Neural cell (in vitro differentiated cells): ENCODE measurements at regions not wholly inside any gene's neighbourhood (a gene's known extent, or its start where the extent isn't known, plus 50 kb on each side); places are given as distances from the start of the nearest gene placed in this dataset.

ENCODE experiments used
- EP300 ChIP-seq: fragments of 450-650 bp; conservative IDR thresholded peaks from 2 replicates; pipeline ENCODE4 v1.6.1; 2014; ENCODE audit warnings: antibody characterized with exemption, mild to moderate bottlenecking, moderate library complexity; ENCODE audit not compliant: poor library complexity, severe bottlenecking
- EZH2 ChIP-seq: fragments of 200-600, 300-800 bp; shearing (Covaris generic), sonication (generic); IDR thresholded peaks from 2 replicates; pipeline ENCODE4 v1.6.1; 2014; ENCODE audit warnings: antibody characterized with exemption, low read length, borderline replicate concordance, mild to moderate bottlenecking; ENCODE audit not compliant: insufficient read depth, poor library complexity, severe bottlenecking
- MXI1 ChIP-seq: fragments of 450-650 bp; conservative IDR thresholded peaks from 2 replicates; pipeline ENCODE4 v1.6.1; 2014; ENCODE audit warnings: antibody characterized with exemption, mild to moderate bottlenecking; ENCODE audit not compliant: poor library complexity, severe bottlenecking
- POLR2AphosphoS5 ChIP-seq: IDR thresholded peaks from 2 replicates; pipeline ENCODE4 v1.6.1; 2012
- RAD21 ChIP-seq: fragments of 450-650 bp; conservative IDR thresholded peaks from 2 replicates; pipeline ENCODE4 v1.6.1; 2014; ENCODE audit warnings: antibody characterized with exemption, mild to moderate bottlenecking, moderate library complexity
- SMC3 ChIP-seq: fragments of 450-650 bp; conservative IDR thresholded peaks from 2 replicates; pipeline ENCODE4 v1.6.1; 2014; ENCODE audit warnings: antibody characterized with exemption, mild to moderate bottlenecking, moderate library complexity; ENCODE audit not compliant: poor library complexity
- TAF1 ChIP-seq: IDR thresholded peaks from 2 replicates; pipeline ENCODE4 v1.6.1; 2012; ENCODE audit warnings: low read depth
- TF ChIP-seq, protein P1 (sequence below): fragments of 450-650 bp; IDR thresholded peaks from 2 replicates; pipeline ENCODE4 v1.5.1; 2014; ENCODE audit warnings: antibody characterized with exemption, mild to moderate bottlenecking, moderate library complexity; ENCODE audit not compliant: poor library complexity, severe bottlenecking
- TF ChIP-seq, protein P2 (sequence below): IDR thresholded peaks from 2 replicates; pipeline ENCODE4 v1.6.1; 2012; ENCODE audit warnings: borderline replicate concordance

DNA sequence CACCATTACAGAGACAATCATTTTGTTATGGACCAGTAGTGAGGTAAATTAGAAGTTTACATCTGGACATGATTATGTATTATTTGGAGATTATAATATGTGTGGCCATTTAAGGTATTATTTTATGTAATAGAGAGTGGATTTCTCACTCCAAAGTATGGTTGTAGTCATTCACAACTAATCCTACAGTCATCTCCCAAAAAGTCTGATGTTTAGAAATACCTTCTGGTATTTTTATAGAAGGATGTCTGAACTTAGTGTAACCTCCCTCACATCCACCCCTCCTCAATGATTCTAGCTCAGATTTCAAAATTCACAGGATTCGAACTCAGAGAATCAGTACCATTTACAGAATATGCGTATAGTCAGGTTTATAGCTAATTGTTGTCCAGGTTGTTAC, 346.6 kb upstream of the MEIS2 start:
- TF ChIP-seq, protein P1, sequence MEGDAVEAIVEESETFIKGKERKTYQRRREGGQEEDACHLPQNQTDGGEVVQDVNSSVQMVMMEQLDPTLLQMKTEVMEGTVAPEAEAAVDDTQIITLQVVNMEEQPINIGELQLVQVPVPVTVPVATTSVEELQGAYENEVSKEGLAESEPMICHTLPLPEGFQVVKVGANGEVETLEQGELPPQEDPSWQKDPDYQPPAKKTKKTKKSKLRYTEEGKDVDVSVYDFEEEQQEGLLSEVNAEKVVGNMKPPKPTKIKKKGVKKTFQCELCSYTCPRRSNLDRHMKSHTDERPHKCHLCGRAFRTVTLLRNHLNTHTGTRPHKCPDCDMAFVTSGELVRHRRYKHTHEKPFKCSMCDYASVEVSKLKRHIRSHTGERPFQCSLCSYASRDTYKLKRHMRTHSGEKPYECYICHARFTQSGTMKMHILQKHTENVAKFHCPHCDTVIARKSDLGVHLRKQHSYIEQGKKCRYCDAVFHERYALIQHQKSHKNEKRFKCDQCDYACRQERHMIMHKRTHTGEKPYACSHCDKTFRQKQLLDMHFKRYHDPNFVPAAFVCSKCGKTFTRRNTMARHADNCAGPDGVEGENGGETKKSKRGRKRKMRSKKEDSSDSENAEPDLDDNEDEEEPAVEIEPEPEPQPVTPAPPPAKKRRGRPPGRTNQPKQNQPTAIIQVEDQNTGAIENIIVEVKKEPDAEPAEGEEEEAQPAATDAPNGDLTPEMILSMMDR = no peak
- TF ChIP-seq EZH2 (no peak), POLR2AphosphoS5 (no peak), EP300 (no peak), RAD21 (no peak), TAF1 (no peak), SMC3 (no peak), MXI1 (no peak)
- TF ChIP-seq, protein P2, sequence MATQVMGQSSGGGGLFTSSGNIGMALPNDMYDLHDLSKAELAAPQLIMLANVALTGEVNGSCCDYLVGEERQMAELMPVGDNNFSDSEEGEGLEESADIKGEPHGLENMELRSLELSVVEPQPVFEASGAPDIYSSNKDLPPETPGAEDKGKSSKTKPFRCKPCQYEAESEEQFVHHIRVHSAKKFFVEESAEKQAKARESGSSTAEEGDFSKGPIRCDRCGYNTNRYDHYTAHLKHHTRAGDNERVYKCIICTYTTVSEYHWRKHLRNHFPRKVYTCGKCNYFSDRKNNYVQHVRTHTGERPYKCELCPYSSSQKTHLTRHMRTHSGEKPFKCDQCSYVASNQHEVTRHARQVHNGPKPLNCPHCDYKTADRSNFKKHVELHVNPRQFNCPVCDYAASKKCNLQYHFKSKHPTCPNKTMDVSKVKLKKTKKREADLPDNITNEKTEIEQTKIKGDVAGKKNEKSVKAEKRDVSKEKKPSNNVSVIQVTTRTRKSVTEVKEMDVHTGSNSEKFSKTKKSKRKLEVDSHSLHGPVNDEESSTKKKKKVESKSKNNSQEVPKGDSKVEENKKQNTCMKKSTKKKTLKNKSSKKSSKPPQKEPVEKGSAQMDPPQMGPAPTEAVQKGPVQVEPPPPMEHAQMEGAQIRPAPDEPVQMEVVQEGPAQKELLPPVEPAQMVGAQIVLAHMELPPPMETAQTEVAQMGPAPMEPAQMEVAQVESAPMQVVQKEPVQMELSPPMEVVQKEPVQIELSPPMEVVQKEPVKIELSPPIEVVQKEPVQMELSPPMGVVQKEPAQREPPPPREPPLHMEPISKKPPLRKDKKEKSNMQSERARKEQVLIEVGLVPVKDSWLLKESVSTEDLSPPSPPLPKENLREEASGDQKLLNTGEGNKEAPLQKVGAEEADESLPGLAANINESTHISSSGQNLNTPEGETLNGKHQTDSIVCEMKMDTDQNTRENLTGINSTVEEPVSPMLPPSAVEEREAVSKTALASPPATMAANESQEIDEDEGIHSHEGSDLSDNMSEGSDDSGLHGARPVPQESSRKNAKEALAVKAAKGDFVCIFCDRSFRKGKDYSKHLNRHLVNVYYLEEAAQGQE = no peak
